HUDEP-2 (cell line): ENCODE measurements at regions not wholly inside any gene's neighbourhood (a gene's known extent, or its start where the extent isn't known, plus 50 kb on each side); places are given as distances from the start of the nearest gene placed in this dataset.
"Not testable (repeated sequence)": the region's sequence is repeated elsewhere in the genome, so short reads cannot be mapped to it uniquely, and the experiment has no call there.

Experiments used
- DNase-seq, 76 experiments: peaks; one replicate each; lab custom pipeline; 2025; ENCODE audit not compliant: unreplicated experiment in 76 of 76; lab: John Stamatoyannopoulos, UW

GRCh38 chr5:152058267-152058666 is 133.6 kb upstream of the GLRA1 start:
- no peak for DNase-seq

- no peak for DNase-seq
These were observed 132.3 kb upstream of the GLRA1 start for GRCh38 chr5:152056931-152057330.

- DNase-seq: no peak
These were observed 127.8 kb upstream of the GLRA1 start for GRCh38 chr5:152052470-152052869.

GRCh38 chr5:152051499-152052454 is 127.1 kb upstream of the GLRA1 start:
- DNase-seq: no peak

- DNase-seq: no peak
These were observed 121.7 kb upstream of the GLRA1 start for GRCh38 chr5:152046361-152046760.

GRCh38 chr5:152038856-152039255 is 114.2 kb upstream of the GLRA1 start:
- not testable (repeated sequence) for DNase-seq

- not testable (repeated sequence) for DNase-seq
These were observed 101.8 kb upstream of the GLRA1 start for GRCh38 chr5:152026328-152027024.

- no peak for DNase-seq
These were observed 91.8 kb upstream of the GLRA1 start for GRCh38 chr5:152016421-152016820.

- no peak for DNase-seq
These were observed 83.1 kb upstream of the GLRA1 start for GRCh38 chr5:152007653-152008335.

GRCh38 chr5:152004095-152004494 is 79.4 kb upstream of the GLRA1 start:
- no peak for DNase-seq
